ENCODE measurements at regions not wholly inside any gene's neighbourhood (a gene's known extent, or its start where the extent isn't known, plus 50 kb on each side); places are given as distances from the start of the nearest gene placed in this dataset.
A peak's percentile ranks its signal among the peaks of the same experiment; 100 is the strongest.

DNA sequence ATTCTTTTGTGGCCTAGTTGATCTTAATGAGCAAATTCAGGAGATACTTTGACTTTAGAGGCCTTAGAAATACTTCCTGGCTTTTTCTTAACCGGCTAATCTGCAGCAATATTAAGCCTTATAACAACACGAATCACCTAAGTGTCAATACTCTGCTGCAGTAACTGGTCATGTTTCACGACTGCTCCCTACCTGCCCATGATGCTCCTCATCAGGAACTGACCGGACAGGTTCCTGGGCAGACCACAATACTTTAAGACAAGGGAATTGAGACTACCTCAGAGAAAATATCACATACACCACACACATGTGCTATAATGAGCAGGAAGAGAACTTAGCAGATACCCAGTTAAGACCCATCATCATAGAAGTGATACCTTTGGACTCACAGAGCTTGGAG lies 211.9 kb upstream of the BMP4 start:
- CTCF ChIA-PET, result interaction anchor here (1.6 kb wide), 1 partner anchor 863 kb away, joined by 3 read pairs; no protein-coding TSS in a partner anchor
- Histone ChIP-seq H3K36me3 (ENCODE audit: control insufficient read depth, insufficient read depth, low read length) (no peaks in the 10 kb centered on the region), H3K4me3 (ENCODE audit: low read depth, low read length) (no peak overlapping the region), H3K27me3 (ENCODE audit: control insufficient read depth, insufficient read depth, low read length) (peaks cover 1% of the 10 kb centered on the region; the same call in 1 of the 2 replicates)
- TF ChIP-seq, protein P1, sequence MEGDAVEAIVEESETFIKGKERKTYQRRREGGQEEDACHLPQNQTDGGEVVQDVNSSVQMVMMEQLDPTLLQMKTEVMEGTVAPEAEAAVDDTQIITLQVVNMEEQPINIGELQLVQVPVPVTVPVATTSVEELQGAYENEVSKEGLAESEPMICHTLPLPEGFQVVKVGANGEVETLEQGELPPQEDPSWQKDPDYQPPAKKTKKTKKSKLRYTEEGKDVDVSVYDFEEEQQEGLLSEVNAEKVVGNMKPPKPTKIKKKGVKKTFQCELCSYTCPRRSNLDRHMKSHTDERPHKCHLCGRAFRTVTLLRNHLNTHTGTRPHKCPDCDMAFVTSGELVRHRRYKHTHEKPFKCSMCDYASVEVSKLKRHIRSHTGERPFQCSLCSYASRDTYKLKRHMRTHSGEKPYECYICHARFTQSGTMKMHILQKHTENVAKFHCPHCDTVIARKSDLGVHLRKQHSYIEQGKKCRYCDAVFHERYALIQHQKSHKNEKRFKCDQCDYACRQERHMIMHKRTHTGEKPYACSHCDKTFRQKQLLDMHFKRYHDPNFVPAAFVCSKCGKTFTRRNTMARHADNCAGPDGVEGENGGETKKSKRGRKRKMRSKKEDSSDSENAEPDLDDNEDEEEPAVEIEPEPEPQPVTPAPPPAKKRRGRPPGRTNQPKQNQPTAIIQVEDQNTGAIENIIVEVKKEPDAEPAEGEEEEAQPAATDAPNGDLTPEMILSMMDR (IDR thresholded peaks at IDR 0.05; ENCODE audit: insufficient read depth, low read depth, low read length), result no peak
- DNase-seq (ENCODE audit: low read depth), result no peak
- POLR2A ChIA-PET, result no interaction called here

DNA sequence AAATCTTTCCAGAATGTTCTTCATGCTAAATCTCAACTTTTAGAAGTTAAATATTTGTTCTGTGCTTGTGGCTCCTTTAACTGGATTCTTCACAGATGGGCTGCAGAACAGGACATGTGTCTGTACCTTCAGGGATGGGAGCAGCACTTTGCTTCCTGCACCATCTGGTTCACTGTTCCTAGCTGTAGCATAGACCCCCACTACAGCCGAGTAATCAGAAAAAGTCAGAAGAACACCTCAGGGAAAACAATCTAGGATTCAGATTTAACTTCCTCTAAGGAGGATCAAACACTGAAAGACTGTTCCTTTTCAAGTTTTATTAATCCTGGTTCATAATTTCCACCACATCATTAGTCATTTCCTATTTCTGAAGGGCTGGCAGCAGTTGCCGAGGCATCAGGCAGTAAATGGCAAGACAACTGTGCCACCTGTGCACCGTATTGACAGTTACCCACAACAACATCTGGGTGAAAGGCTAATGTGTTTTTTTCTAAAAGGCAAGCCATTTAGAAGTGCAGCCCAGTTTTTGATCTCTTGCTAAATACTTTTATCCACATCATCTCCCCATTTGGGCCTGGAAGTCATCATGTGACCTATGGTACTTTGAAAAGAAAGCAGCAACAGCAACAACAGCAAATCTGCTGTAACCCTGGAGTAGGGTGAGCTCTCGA lies 212.8 kb upstream of the BMP4 start:
- ChIA-PET POLR2A (no interaction called here), CTCF (no interaction called here)
- Histone ChIP-seq H3K27me3 (ENCODE audit: control insufficient read depth, insufficient read depth, low read length) (no peaks in the 10 kb centered on the region), H3K4me3 (ENCODE audit: low read depth, low read length) (no peak overlapping the region), H3K36me3 (ENCODE audit: control insufficient read depth, insufficient read depth, low read length) (no peaks in the 10 kb centered on the region)
- TF ChIP-seq, protein P1 (IDR thresholded peaks at IDR 0.05; ENCODE audit: insufficient read depth, low read depth, low read length), result no peak
- peak; percentile 26 for DNase-seq (ENCODE audit: low read depth)

GRCh38 chr14:54170301-54170700 lies 213.7 kb upstream of the BMP4 start:
- CTCF ChIA-PET, result interaction anchor here (1.6 to 1.7 kb wide), 2 partner anchors 9 to 178 kb away, joined by 3 to 4 read pairs; no protein-coding TSS in a partner anchor
- DNase-seq (ENCODE audit: low read depth), result no peak
- Histone ChIP-seq H3K27me3 (ENCODE audit: control insufficient read depth, insufficient read depth, low read length) (no peaks in the 10 kb centered on the region), H3K36me3 (ENCODE audit: control insufficient read depth, insufficient read depth, low read length) (no peaks in the 10 kb centered on the region), H3K4me3 (ENCODE audit: low read depth, low read length) (no peak overlapping the region)
- POLR2A ChIA-PET, result no interaction called here
- TF ChIP-seq, protein P1 (IDR thresholded peaks at IDR 0.05; ENCODE audit: insufficient read depth, low read depth, low read length), result no peak

DNA sequence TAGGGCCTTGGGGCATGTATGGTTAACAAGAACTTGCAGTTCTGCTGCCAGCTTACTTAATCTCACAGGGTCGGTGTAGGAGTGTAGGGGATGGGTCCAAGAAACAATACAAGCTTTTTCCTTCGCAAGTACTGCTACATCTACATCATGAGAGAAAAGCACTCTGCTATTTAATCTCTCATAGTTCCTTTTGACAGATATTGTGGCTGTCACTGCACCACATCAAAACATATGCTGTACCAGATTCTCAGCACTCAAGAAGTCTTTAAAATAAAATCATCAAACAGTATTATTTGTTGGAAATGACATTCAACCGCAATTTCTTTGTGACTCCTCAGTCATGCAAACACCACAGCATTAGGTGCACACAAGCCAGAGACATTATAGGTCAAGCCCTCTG lies 215.5 kb upstream of the BMP4 start:
- H3K27me3 ChIP-seq (ENCODE audit: control insufficient read depth, insufficient read depth, low read length), result no peaks in the 10 kb centered on the region
- no peak overlapping the region for H3K4me3 ChIP-seq (ENCODE audit: low read depth, low read length)
- ChIA-PET POLR2A (no interaction called here), CTCF (interaction anchor here (0.9 kb wide), 1 partner anchor 176 kb away, joined by 3 read pairs; no protein-coding TSS in a partner anchor)
- H3K36me3 ChIP-seq (ENCODE audit: control insufficient read depth, insufficient read depth, low read length), result no peaks in the 10 kb centered on the region
- TF ChIP-seq, protein P1 (IDR thresholded peaks at IDR 0.05; ENCODE audit: insufficient read depth, low read depth, low read length), result no peak
- no peak for DNase-seq (ENCODE audit: low read depth)

GRCh38 chr14:54172562-54172961 lies 215.9 kb upstream of the BMP4 start:
- TF ChIP-seq, protein P1 (IDR thresholded peaks at IDR 0.05; ENCODE audit: insufficient read depth, low read depth, low read length), result no peak
- POLR2A ChIA-PET, result no interaction called here
- Histone ChIP-seq H3K36me3 (ENCODE audit: control insufficient read depth, insufficient read depth, low read length) (no peaks in the 10 kb centered on the region), H3K4me3 (ENCODE audit: low read depth, low read length) (no peak overlapping the region), H3K27me3 (ENCODE audit: control insufficient read depth, insufficient read depth, low read length) (no peaks in the 10 kb centered on the region)
- no peak for DNase-seq (ENCODE audit: low read depth)
- CTCF ChIA-PET, result interaction anchor here (0.7 to 7.7 kb wide), 3 partner anchors 165 to 633 kb away, joined by 3 to 43 read pairs (median 3); no protein-coding TSS in a partner anchor

All from BJ (cell line).